Left ventricle myocardium superior (tissue), 1 donor: ENCODE measurements at regions not wholly inside any gene's neighbourhood (a gene's known extent, or its start where the extent isn't known, plus 50 kb on each side); places are given as distances from the start of the nearest gene placed in this dataset.
A peak's percentile ranks its signal among the peaks of the same experiment; 100 is the strongest.

ENCODE experiments used
- ATAC-seq: fragments of 200-7000 bp; cut with Tn5 transposase; one replicate; pipeline ENCODE4 v1.9.1; 2020; ENCODE audit warnings: mild to moderate bottlenecking, moderate library complexity
- DNase-seq: peaks from one replicate; pipeline ENCODE4 v3.0.0-alpha.2; 2020
- intact Hi-C: fragments of 100-400 bp; cut with micrococcal nuclease; formaldehyde crosslinking; loops from one replicate; pipeline ENCODE4 v1.11.0; 2022
- donor health status: DM: no; HTN: yes; CAD: no; lungs with severe emphysema.

GRCh38 chr5:155068616-155069100, 55.1 kb downstream of the KIF4B start:
- intact Hi-C loops: no loop called here
- ATAC-seq: no peak
- no peak for DNase-seq

GRCh38 chr5:155069961-155070360, 56.4 kb downstream of the KIF4B start:
- intact Hi-C loops: no loop called here
- no peak for DNase-seq
- ATAC-seq: no peak

GRCh38 chr5:155070781-155071180, 57.2 kb downstream of the KIF4B start:
- no peak for ATAC-seq
- intact Hi-C loops: no loop called here
- DNase-seq: no peak

GRCh38 chr5:155076379-155076778, 62.8 kb downstream of the KIF4B start:
- ATAC-seq (peak; percentile 70), DNase-seq (no peak)
- intact Hi-C loops: no loop called here

GRCh38 chr5:155079698-155080097, 66.1 kb downstream of the KIF4B start:
- no peak for ATAC-seq
- DNase-seq: no peak

GRCh38 chr5:155080721-155081120, 67.2 kb downstream of the KIF4B start:
- intact Hi-C loops: no loop called here
- DNase-seq (no peak), ATAC-seq (no peak)

More at GRCh38 chr5:155079698-155080097, 66.1 kb downstream of the KIF4B start:
- intact Hi-C loops: no loop called here

GRCh38 chr5:155081618-155082017, 68.1 kb downstream of the KIF4B start:
- no peak for DNase-seq
- intact Hi-C loops: no loop called here
- no peak for ATAC-seq

- intact Hi-C loops: no loop called here
- no peak for DNase-seq
- ATAC-seq: no peak
Measured at GRCh38 chr5:155082401-155082800, 68.8 kb downstream of the KIF4B start.

- intact Hi-C loops: no loop called here
- no peak for ATAC-seq
- DNase-seq: no peak
Measured at GRCh38 chr5:155085282-155085989, 71.9 kb downstream of the KIF4B start.

GRCh38 chr5:155087036-155087435, 73.5 kb downstream of the KIF4B start:
- no peak for ATAC-seq
- intact Hi-C loops: no loop called here
- no peak for DNase-seq

GRCh38 chr5:155088811-155089210, 75.3 kb downstream of the KIF4B start:
- intact Hi-C loops: no loop called here
- DNase-seq (no peak), ATAC-seq (no peak)

- DNase-seq (no peak), ATAC-seq (no peak)
- intact Hi-C loops: no loop called here
Measured at GRCh38 chr5:155089643-155090042, 76.1 kb downstream of the KIF4B start.

GRCh38 chr5:155091063-155091648, 77.6 kb downstream of the KIF4B start:
- DNase-seq: no peak
- intact Hi-C loops: no loop called here
- ATAC-seq: peak; percentile 88

GRCh38 chr5:155091768-155092717, 78.5 kb downstream of the KIF4B start:
- no peak for ATAC-seq
- intact Hi-C loops: no loop called here

GRCh38 chr5:155094455-155094854, 80.9 kb downstream of the KIF4B start:
- intact Hi-C loops: no loop called here
- ATAC-seq: peak; percentile 83
- DNase-seq: no peak

More at GRCh38 chr5:155091768-155092717, 78.5 kb downstream of the KIF4B start:
- no peak for DNase-seq

- ATAC-seq (no peak), DNase-seq (no peak)
- intact Hi-C loops: no loop called here
Measured at GRCh38 chr5:155097995-155098394, 84.4 kb downstream of the KIF4B start.

GRCh38 chr5:155098433-155098832, 84.9 kb downstream of the KIF4B start:
- intact Hi-C loops: no loop called here
- ATAC-seq: no peak
- DNase-seq: no peak

GRCh38 chr5:155101697-155102096, 88.1 kb downstream of the KIF4B start:
- no peak for DNase-seq
- intact Hi-C loops: no loop called here
- no peak for ATAC-seq

GRCh38 chr5:155103146-155103545, 89.6 kb downstream of the KIF4B start:
- DNase-seq: no peak
- no peak for ATAC-seq
- intact Hi-C loops: no loop called here

- DNase-seq: no peak
- intact Hi-C loops: no loop called here
Measured at GRCh38 chr5:155104441-155104840, 90.9 kb downstream of the KIF4B start.

More at GRCh38 chr5:155104441-155104840, 90.9 kb downstream of the KIF4B start:
- no peak for ATAC-seq
